ENCODE measurements at regions not wholly inside any gene's neighbourhood (a gene's known extent, or its start where the extent isn't known, plus 50 kb on each side); places are given as distances from the start of the nearest gene placed in this dataset.
"Not testable (repeated sequence)": the region's sequence is repeated elsewhere in the genome, so short reads cannot be mapped to it uniquely, and the experiment has no call there.

DNA sequence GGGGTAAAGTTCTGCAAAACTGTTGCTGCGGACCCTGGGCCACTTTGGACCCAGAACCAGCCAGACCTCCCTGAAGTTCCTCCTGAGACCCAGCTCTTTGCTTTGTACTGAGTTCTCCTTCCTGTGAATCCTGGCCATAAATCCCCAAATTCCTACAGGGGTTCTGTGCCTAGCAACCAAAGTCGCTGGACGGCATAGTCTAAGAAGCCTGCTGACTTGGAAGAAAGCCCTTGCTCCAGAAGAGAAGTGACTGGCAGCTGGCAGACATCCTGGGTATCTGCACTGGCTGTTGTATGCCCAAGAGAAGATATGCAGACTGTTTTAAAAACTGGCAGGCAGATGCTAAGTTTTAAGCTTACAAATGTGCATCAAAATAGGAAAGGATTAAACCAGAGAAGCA is 99.9 kb upstream of the SLC24A4 start:
- Histone ChIP-seq H3K27ac (ENCODE audit: low read depth in 1 of 3, low read length in 2 of 3) (no peak overlapping the region), H3K36me3 (ENCODE audit: control insufficient read depth in 3 of 3, insufficient read depth in 2 of 3, low read depth in 1 of 3, low read length in 3 of 3) (no peaks in the 10 kb centered on the region), H3K4me1 (ENCODE audit: control insufficient read depth in 3 of 3, insufficient read depth in 2 of 3, low read depth in 1 of 3, low read length in 2 of 3) (no peaks in the 10 kb centered on the region), H3K4me3 (ENCODE audit: low read depth in 1 of 3, low read length in 3 of 3) (no peak overlapping the region), H3K27me3 (ENCODE audit: control insufficient read depth in 3 of 3, insufficient read depth in 3 of 3, low read length in 3 of 3) (no peaks in the 10 kb centered on the region), H3K9me3 (ENCODE audit: control insufficient read depth in 2 of 2, insufficient read depth in 1 of 2, low read depth in 1 of 2, low read length in 1 of 2) (no peaks in the 10 kb centered on the region)
- FAIRE-seq, result no peak
- 49 to 55% (median 51%) methylated on average over 3 of the region's 3 CpGs for WGBS, 3 donors
- no peak for DNase-seq

GRCh38 chr14:92224358-92224954 is 98.5 kb upstream of the SLC24A4 start:
- no peaks in the 10 kb centered on the region for H3K4me1 ChIP-seq (ENCODE audit: control insufficient read depth in 3 of 3, insufficient read depth in 2 of 3, low read depth in 1 of 3, low read length in 2 of 3)
- H3K9me3 ChIP-seq (ENCODE audit: control insufficient read depth in 2 of 2, insufficient read depth in 1 of 2, low read depth in 1 of 2, low read length in 1 of 2), result no peaks in the 10 kb centered on the region
- FAIRE-seq (no peak), DNase-seq (no peak)
- no peak overlapping the region for H3K4me3 ChIP-seq (ENCODE audit: low read depth in 1 of 3, low read length in 3 of 3)
- no peaks in the 10 kb centered on the region for H3K27me3 ChIP-seq (ENCODE audit: control insufficient read depth in 3 of 3, insufficient read depth in 3 of 3, low read length in 3 of 3)
- 70 to 78% (median 76%) methylated on average over 10 of the region's 10 CpGs for WGBS, 3 donors
- H3K27ac ChIP-seq (ENCODE audit: low read depth in 1 of 3, low read length in 2 of 3), result no peak overlapping the region
- no peaks in the 10 kb centered on the region for H3K36me3 ChIP-seq (ENCODE audit: control insufficient read depth in 3 of 3, insufficient read depth in 2 of 3, low read depth in 1 of 3, low read length in 3 of 3)

DNA sequence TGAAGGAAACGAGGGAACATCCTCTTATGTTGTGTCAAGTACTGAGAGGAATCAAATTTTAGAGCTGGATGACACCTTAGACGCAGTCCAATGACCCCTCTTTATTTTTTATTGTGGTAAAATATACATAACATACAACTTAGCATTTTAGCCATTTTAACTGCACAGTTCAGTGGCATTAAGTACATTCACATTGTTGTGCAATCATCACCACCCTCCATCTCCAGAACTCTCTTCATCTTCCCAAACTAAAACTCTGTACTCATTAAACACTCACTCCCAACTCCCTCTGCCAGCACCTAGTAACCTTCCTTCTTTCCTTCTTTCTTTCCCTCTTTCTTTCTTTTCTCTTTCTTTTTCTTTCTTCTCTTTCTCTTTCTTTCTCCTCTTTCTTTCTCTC is 97.2 kb upstream of the SLC24A4 start:
- Histone ChIP-seq H3K27ac (ENCODE audit: low read depth in 1 of 3, low read length in 2 of 3) (no peak overlapping the region), H3K36me3 (ENCODE audit: control insufficient read depth in 3 of 3, insufficient read depth in 2 of 3, low read depth in 1 of 3, low read length in 3 of 3) (no peaks in the 10 kb centered on the region), H3K9me3 (ENCODE audit: control insufficient read depth in 2 of 2, insufficient read depth in 1 of 2, low read depth in 1 of 2, low read length in 1 of 2) (no peaks in the 10 kb centered on the region), H3K27me3 (ENCODE audit: control insufficient read depth in 3 of 3, insufficient read depth in 3 of 3, low read length in 3 of 3) (no peaks in the 10 kb centered on the region), H3K4me3 (ENCODE audit: low read depth in 1 of 3, low read length in 3 of 3) (no peak overlapping the region), H3K4me1 (ENCODE audit: control insufficient read depth in 3 of 3, insufficient read depth in 2 of 3, low read depth in 1 of 3, low read length in 2 of 3) (no peaks in the 10 kb centered on the region)
- DNase-seq (no peak), FAIRE-seq (no peak)
- 52 to 65% (median 59%) methylated on average over 2 of the region's 2 CpGs for WGBS, 3 donors

- H3K27ac ChIP-seq (ENCODE audit: low read depth in 1 of 3, low read length in 2 of 3); DNase-seq; FAIRE-seq; H3K27me3 ChIP-seq (ENCODE audit: control insufficient read depth in 3 of 3, insufficient read depth in 3 of 3, low read length in 3 of 3); H3K9me3 ChIP-seq (ENCODE audit: control insufficient read depth in 2 of 2, insufficient read depth in 1 of 2, low read depth in 1 of 2, low read length in 1 of 2); H3K4me1 ChIP-seq (ENCODE audit: control insufficient read depth in 3 of 3, insufficient read depth in 2 of 3, low read depth in 1 of 3, low read length in 2 of 3); H3K4me3 ChIP-seq (ENCODE audit: low read depth in 1 of 3, low read length in 3 of 3); H3K36me3 ChIP-seq (ENCODE audit: control insufficient read depth in 3 of 3, insufficient read depth in 2 of 3, low read depth in 1 of 3, low read length in 3 of 3): not testable (repeated sequence)
Observed at GRCh38 chr14:92226166-92226565, 96.8 kb upstream of the SLC24A4 start.

GRCh38 chr14:92236243-92236900 is 86.6 kb upstream of the SLC24A4 start:
- 65 to 66% (median 65%) methylated on average over 9 of the region's 9 CpGs for WGBS, 3 donors

GRCh38 chr14:92240658-92241057 is 82.3 kb upstream of the SLC24A4 start:
- H3K4me1 ChIP-seq (ENCODE audit: control insufficient read depth in 3 of 3, insufficient read depth in 2 of 3, low read depth in 1 of 3, low read length in 2 of 3), result no peaks in the 10 kb centered on the region
- no peaks in the 10 kb centered on the region for H3K36me3 ChIP-seq (ENCODE audit: control insufficient read depth in 3 of 3, insufficient read depth in 2 of 3, low read depth in 1 of 3, low read length in 3 of 3)
- no peaks in the 10 kb centered on the region for H3K27me3 ChIP-seq (ENCODE audit: control insufficient read depth in 3 of 3, insufficient read depth in 3 of 3, low read length in 3 of 3)
- no peak for FAIRE-seq
- peaks cover 0 to 24% of the 10 kb centered on the region in 2 donors for H3K9me3 ChIP-seq (ENCODE audit: control insufficient read depth in 2 of 2, insufficient read depth in 1 of 2, low read depth in 1 of 2, low read length in 1 of 2)
- no peak overlapping the region for H3K4me3 ChIP-seq (ENCODE audit: low read depth in 1 of 3, low read length in 3 of 3)
- H3K27ac ChIP-seq (ENCODE audit: low read depth in 1 of 3, low read length in 2 of 3), result no peak overlapping the region
- DNase-seq, result no peak
- WGBS, 3 donors, result 82 to 91% (median 88%) methylated on average over 5 of the region's 5 CpGs

More at GRCh38 chr14:92236243-92236900, 86.6 kb upstream of the SLC24A4 start:
- Histone ChIP-seq H3K27ac (ENCODE audit: low read depth in 1 of 3, low read length in 2 of 3) (no peak overlapping the region), H3K9me3 (ENCODE audit: control insufficient read depth in 2 of 2, insufficient read depth in 1 of 2, low read depth in 1 of 2, low read length in 1 of 2) (peaks cover 0 to 20% of the 10 kb centered on the region in 2 donors), H3K4me3 (ENCODE audit: low read depth in 1 of 3, low read length in 3 of 3) (no peak overlapping the region), H3K36me3 (ENCODE audit: control insufficient read depth in 3 of 3, insufficient read depth in 2 of 3, low read depth in 1 of 3, low read length in 3 of 3) (no peaks in the 10 kb centered on the region), H3K4me1 (ENCODE audit: control insufficient read depth in 3 of 3, insufficient read depth in 2 of 3, low read depth in 1 of 3, low read length in 2 of 3) (no peaks in the 10 kb centered on the region), H3K27me3 (ENCODE audit: control insufficient read depth in 3 of 3, insufficient read depth in 3 of 3, low read length in 3 of 3) (no peaks in the 10 kb centered on the region)
- FAIRE-seq (no peak), DNase-seq (no peak)

DNA sequence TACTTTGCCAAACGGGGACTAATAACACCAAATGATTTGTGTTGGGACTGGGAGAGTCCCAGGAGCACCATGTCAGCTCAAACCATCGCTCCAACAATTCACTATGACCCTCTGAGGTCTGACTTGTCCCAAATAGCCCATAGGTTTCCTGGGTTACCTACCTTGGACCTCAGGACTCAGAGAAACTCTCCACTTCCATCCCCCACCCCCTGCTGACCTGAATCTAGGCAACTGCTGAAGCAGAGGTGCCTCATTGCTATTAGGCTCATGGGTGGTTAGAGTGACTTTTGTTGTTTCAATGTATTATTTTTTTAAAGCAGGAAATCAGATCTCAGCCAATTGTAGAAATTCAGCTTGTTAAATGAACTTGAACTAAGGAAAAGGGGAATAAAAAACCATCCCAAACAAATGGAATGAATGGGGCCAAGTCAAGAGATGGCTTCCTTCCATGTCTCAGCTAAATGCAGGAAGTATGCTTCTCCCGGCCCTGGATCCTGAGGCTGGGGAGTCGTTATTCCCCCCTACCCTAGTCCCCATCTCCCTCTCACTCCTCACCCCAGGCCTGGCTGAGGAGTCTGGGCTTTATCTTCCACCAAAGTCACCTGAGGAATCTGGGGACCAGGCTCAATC is 80.9 kb upstream of the SLC24A4 start:
- Histone ChIP-seq H3K4me3 (ENCODE audit: low read depth in 1 of 3, low read length in 3 of 3) (no peak overlapping the region), H3K4me1 (ENCODE audit: control insufficient read depth in 3 of 3, insufficient read depth in 2 of 3, low read depth in 1 of 3, low read length in 2 of 3) (no peaks in the 10 kb centered on the region), H3K9me3 (ENCODE audit: control insufficient read depth in 2 of 2, insufficient read depth in 1 of 2, low read depth in 1 of 2, low read length in 1 of 2) (peaks cover 0 to 26% of the 10 kb centered on the region in 2 donors), H3K27me3 (ENCODE audit: control insufficient read depth in 3 of 3, insufficient read depth in 3 of 3, low read length in 3 of 3) (no peaks in the 10 kb centered on the region), H3K36me3 (ENCODE audit: control insufficient read depth in 3 of 3, insufficient read depth in 2 of 3, low read depth in 1 of 3, low read length in 3 of 3) (no peaks in the 10 kb centered on the region), H3K27ac (ENCODE audit: low read depth in 1 of 3, low read length in 2 of 3) (no peak overlapping the region)
- WGBS, 3 donors, result 41 to 63% (median 51%) methylated on average over 4 of the region's 4 CpGs
- no peak for FAIRE-seq
- no peak for DNase-seq

DNA sequence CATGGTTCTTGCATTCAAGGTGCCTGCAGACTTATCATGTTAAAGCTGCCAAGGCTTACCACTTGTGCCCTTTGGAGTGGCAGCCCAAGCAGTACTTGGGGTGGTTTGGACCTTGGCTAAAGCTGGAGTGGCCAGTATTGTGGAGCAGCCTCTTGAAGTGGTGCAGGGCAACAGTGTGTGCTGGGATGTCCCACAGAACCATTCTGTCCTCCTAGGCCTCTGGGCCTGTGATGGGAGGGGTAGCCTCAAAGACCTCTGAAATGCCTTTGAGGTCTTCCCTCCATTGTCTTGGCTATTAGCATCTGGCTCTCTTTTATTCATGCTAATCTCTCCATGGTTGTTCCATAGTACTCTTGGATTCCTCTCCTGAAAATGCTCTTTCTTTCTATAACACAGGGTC is 78.2 kb upstream of the SLC24A4 start:
- Histone ChIP-seq H3K4me1 (ENCODE audit: control insufficient read depth in 3 of 3, insufficient read depth in 2 of 3, low read depth in 1 of 3, low read length in 2 of 3) (peaks cover 0 to 2% (median 0%) of the 10 kb centered on the region in 3 donors), H3K4me3 (ENCODE audit: low read depth in 1 of 3, low read length in 3 of 3) (no peak overlapping the region), H3K27ac (ENCODE audit: low read depth in 1 of 3, low read length in 2 of 3) (no peak overlapping the region), H3K9me3 (ENCODE audit: control insufficient read depth in 2 of 2, insufficient read depth in 1 of 2, low read depth in 1 of 2, low read length in 1 of 2) (peaks cover 0 to 22% of the 10 kb centered on the region in 2 donors), H3K27me3 (ENCODE audit: control insufficient read depth in 3 of 3, insufficient read depth in 3 of 3, low read length in 3 of 3) (no peaks in the 10 kb centered on the region), H3K36me3 (ENCODE audit: control insufficient read depth in 3 of 3, insufficient read depth in 2 of 3, low read depth in 1 of 3, low read length in 3 of 3) (no peaks in the 10 kb centered on the region)
- FAIRE-seq (no peak), DNase-seq (no peak)
